ENCODE measurements at regions not wholly inside any gene's neighbourhood (a gene's known extent, or its start where the extent isn't known, plus 50 kb on each side); places are given as distances from the start of the nearest gene placed in this dataset.

GRCh38 chr3:95327478-95327877 lies 1264.6 kb downstream of the NSUN3 start:
- ChIA-PET CTCF (no interaction called here), POLR2A (no interaction called here)
- Mint-ChIP-seq H3K36me3 (peaks cover 59% of the 10 kb centered on the region), H3K27me3 (ENCODE audit: low read depth) (no peaks in the 10 kb centered on the region), H3K27ac (no peak overlapping the region), H3K4me1 (no peaks in the 10 kb centered on the region), H3K9me3 (peaks cover 62% of the 10 kb centered on the region), H3K4me3 (no peak overlapping the region)
- ATAC-seq (no peak), DNase-seq (ENCODE audit: low spot score) (no peak)
- TF ChIP-seq ZSCAN18 (CRISPR knock-in tag; IDR thresholded peaks at IDR 0.05): no peak
- peak; percentile 91 for TF ChIP-seq ZNF317 (CRISPR knock-in tag; IDR thresholded peaks at IDR 0.05; ENCODE audit: borderline replicate concordance, low read depth)
- no peak for TF ChIP-seq ZNF396 (CRISPR knock-in tag; IDR thresholded peaks at IDR 0.05; ENCODE audit: borderline replicate concordance)
- TF ChIP-seq GTF2I (CRISPR knock-in tag; conservative IDR thresholded peaks at IDR 0.05): no peak
- no peak for TF ChIP-seq USF1 (CRISPR knock-in tag; IDR thresholded peaks at IDR 0.05)
- no peak for TF ChIP-seq ZNF263 (CRISPR knock-in tag; IDR thresholded peaks at IDR 0.05; ENCODE audit: low read depth)
- no peak for TF ChIP-seq ATF6 (CRISPR knock-in tag; IDR thresholded peaks at IDR 0.05)
- no peak for TF ChIP-seq MLX (CRISPR knock-in tag; IDR thresholded peaks at IDR 0.05)

GRCh38 chr3:95333826-95334225 lies 1271.0 kb downstream of the NSUN3 start:
- Mint-ChIP-seq H3K4me1 (peaks cover 4% of the 10 kb centered on the region), H3K4me3 (no peak overlapping the region), H3K27ac (no peak overlapping the region), H3K9me3 (peaks cover 23% of the 10 kb centered on the region), H3K27me3 (ENCODE audit: low read depth) (no peaks in the 10 kb centered on the region), H3K36me3 (peaks cover 17% of the 10 kb centered on the region)
- no peak for DNase-seq (ENCODE audit: low spot score)
- TF ChIP-seq ATF2 (CRISPR knock-in tag; IDR thresholded peaks at IDR 0.05; ENCODE audit: borderline replicate concordance, low read depth) (no peak), PREB (CRISPR knock-in tag; IDR thresholded peaks at IDR 0.05; ENCODE audit: borderline replicate concordance) (no peak), SP1 (CRISPR knock-in tag; conservative IDR thresholded peaks at IDR 0.05) (no peak), ZNF219 (CRISPR knock-in tag; IDR thresholded peaks at IDR 0.05; ENCODE audit: borderline replicate concordance) (no peak), NFE2L1 (CRISPR knock-in tag; IDR thresholded peaks at IDR 0.05) (no peak), ZBTB21 (CRISPR knock-in tag; IDR thresholded peaks at IDR 0.05; ENCODE audit: borderline replicate concordance) (no peak), CREB1 (CRISPR knock-in tag; IDR thresholded peaks at IDR 0.05) (no peak)
- ChIA-PET CTCF (no interaction called here), POLR2A (no interaction called here)
- ATAC-seq: no peak

- no peak for ATAC-seq
- Mint-ChIP-seq H3K36me3 (peaks cover 10% of the 10 kb centered on the region), H3K27ac (no peak overlapping the region), H3K9me3 (peaks cover 17% of the 10 kb centered on the region), H3K27me3 (ENCODE audit: low read depth) (no peaks in the 10 kb centered on the region), H3K4me1 (peaks cover 4% of the 10 kb centered on the region), H3K4me3 (no peak overlapping the region)
- POLR2A ChIA-PET: no interaction called here
- CTCF ChIA-PET: no interaction called here
- no peak for DNase-seq (ENCODE audit: low spot score)
- TF ChIP-seq ZBTB21 (CRISPR knock-in tag; IDR thresholded peaks at IDR 0.05; ENCODE audit: borderline replicate concordance): no peak
- no peak for TF ChIP-seq USF2 (CRISPR knock-in tag; IDR thresholded peaks at IDR 0.05)
- TF ChIP-seq ZNF425 (CRISPR knock-in tag; conservative IDR thresholded peaks at IDR 0.05): no peak
Measured at GRCh38 chr3:95334461-95334860, 1271.6 kb downstream of the NSUN3 start.

Measured in WTC11 (cell line).